Liver (tissue), 8 donors: ENCODE measurements at regions not wholly inside any gene's neighbourhood (a gene's known extent, or its start where the extent isn't known, plus 50 kb on each side); places are given as distances from the start of the nearest gene placed in this dataset.

Source experiments
- DNase-seq: peaks from one replicate; pipeline ENCODE4 v3.0.0-alpha.2; 2017; ENCODE audit warnings: low spot score
- H3K27ac ChIP-seq, 2 donors: one replicate each; pipeline ENCODE4 v1.7.0; 2013; ENCODE audit warnings: inconsistent platforms in 2 of 2, low read length in 2 of 2, control low read depth in 1 of 2, low read depth in 1 of 2, mild to moderate bottlenecking in 1 of 2
- H3K27me3 ChIP-seq, 4 donors: one replicate each; pipeline versions ENCODE4 v1.6.1 to v1.7.0; 2013; ENCODE audit warnings: low read length in 3 of 4, inconsistent platforms in 1 of 4, mild to moderate bottlenecking in 1 of 4, moderate library complexity in 1 of 4; ENCODE audit not compliant: control insufficient read depth in 4 of 4, insufficient read depth in 4 of 4
- H3K36me3 ChIP-seq, 4 donors: one replicate each; pipeline versions ENCODE4 v1.6.1 to v1.7.0; 2013; ENCODE audit warnings: low read length in 3 of 4, mild to moderate bottlenecking in 3 of 4, low read depth in 1 of 4, moderate library complexity in 1 of 4; ENCODE audit not compliant: control insufficient read depth in 4 of 4, insufficient read depth in 3 of 4
- H3K4me1 ChIP-seq, 4 donors: one replicate each; pipeline versions ENCODE4 v1.6.1 to v1.7.0; 2013; ENCODE audit warnings: low read length in 3 of 4, mild to moderate bottlenecking in 3 of 4, moderate library complexity in 1 of 4; ENCODE audit not compliant: control insufficient read depth in 4 of 4, insufficient read depth in 4 of 4
- H3K4me3 ChIP-seq, 3 donors: one replicate each; pipeline versions ENCODE4 v1.6.1 to v1.7.0; 2013; ENCODE audit warnings: low read length in 3 of 3, control low read depth in 1 of 3, low read depth in 1 of 3, mild to moderate bottlenecking in 1 of 3
- H3K9ac ChIP-seq, 2 donors: one replicate each; pipeline ENCODE4 v1.7.0; 2013; ENCODE audit warnings: low read length in 2 of 2, mild to moderate bottlenecking in 2 of 2, moderate library complexity in 2 of 2, control low read depth in 1 of 2, low read depth in 1 of 2
- H3K9me3 ChIP-seq, 4 donors: one replicate each; pipeline versions ENCODE4 v1.6.1 to v1.7.0; 2013; ENCODE audit warnings: low read length in 3 of 4; ENCODE audit not compliant: control insufficient read depth in 4 of 4
- ATF3 ChIP-seq: IDR thresholded peaks from 2 replicates; pipeline ENCODE4 v1.6.1; 2016; ENCODE audit warnings: antibody characterized with exemption
- EGR1 ChIP-seq, 2 donors: IDR thresholded peaks; 2 replicates each; pipeline ENCODE4 v1.6.1; 2016 to 2018; ENCODE audit warnings: antibody characterized with exemption in 2 of 2, low read depth in 2 of 2
- FOXA1 ChIP-seq: IDR thresholded peaks from 2 replicates; pipeline ENCODE4 v1.6.1; 2016; ENCODE audit warnings: antibody characterized with exemption
- FOXA2 ChIP-seq: IDR thresholded peaks from 2 replicates; pipeline ENCODE4 v1.6.1; 2016; ENCODE audit warnings: antibody characterized with exemption
- GABPA ChIP-seq, 2 donors: IDR thresholded peaks in 1 of 2; conservative IDR thresholded peaks in 1 of 2; 2 replicates each; pipeline ENCODE4 v1.6.1; 2016; ENCODE audit warnings: antibody characterized with exemption in 2 of 2, mild to moderate bottlenecking in 1 of 2, moderate library complexity in 1 of 2
- HNF4A ChIP-seq, 2 donors: conservative IDR thresholded peaks; 2 replicates each; pipeline ENCODE4 v1.6.1; 2016; ENCODE audit warnings: antibody characterized with exemption in 2 of 2, mild to moderate bottlenecking in 2 of 2
- HNF4G ChIP-seq: IDR thresholded peaks from 2 replicates; pipeline ENCODE4 v1.6.1; 2016; ENCODE audit warnings: antibody characterized with exemption
- JUND ChIP-seq, 2 donors: IDR thresholded peaks; 2 replicates each; pipeline ENCODE4 v1.6.1; 2016; ENCODE audit warnings: antibody characterized with exemption in 2 of 2
- NR2F2 ChIP-seq: IDR thresholded peaks from 2 replicates; pipeline ENCODE4 v1.6.1; 2016; ENCODE audit warnings: antibody characterized with exemption
- RAD21 ChIP-seq, 2 donors: IDR thresholded peaks; 2 replicates each; pipeline ENCODE4 v1.6.1; 2016; ENCODE audit warnings: antibody characterized with exemption in 2 of 2, mild to moderate bottlenecking in 2 of 2
- RXRA ChIP-seq, 2 donors: IDR thresholded peaks; 2 replicates each; pipeline ENCODE4 v1.6.1; 2017 to 2018; ENCODE audit warnings: antibody characterized with exemption in 2 of 2, mild to moderate bottlenecking in 1 of 2
- SP1 ChIP-seq: IDR thresholded peaks from 2 replicates; pipeline ENCODE4 v1.6.1; 2018; ENCODE audit warnings: antibody characterized with exemption, mild to moderate bottlenecking
- TAF1 ChIP-seq: conservative IDR thresholded peaks from 2 replicates; pipeline ENCODE4 v1.6.1; 2016; ENCODE audit warnings: antibody characterized with exemption, mild to moderate bottlenecking
- YY1 ChIP-seq: IDR thresholded peaks from 2 replicates; pipeline ENCODE4 v1.6.1; 2016; ENCODE audit warnings: antibody characterized with exemption, mild to moderate bottlenecking
- ZBTB33 ChIP-seq: IDR thresholded peaks from 2 replicates; pipeline ENCODE4 v1.6.1; 2016; ENCODE audit warnings: antibody characterized with exemption
- WGBS: extraction: QIAGEN DNeasy Blood & Tissue Kit; methylation state at CpG from one replicate; pipeline ENCODE4 v1.1.7; 2013; 5-methylcytosine and 5-hydroxymethylcytosine counted together
- TF ChIP-seq, protein P1 (sequence below): IDR thresholded peaks from 2 replicates; pipeline ENCODE4 v1.6.1; 2016; ENCODE audit warnings: antibody characterized with exemption
- TF ChIP-seq, protein P2 (sequence below): IDR thresholded peaks from 2 replicates; pipeline ENCODE4 v1.6.1; 2016; ENCODE audit warnings: antibody characterized with exemption, mild to moderate bottlenecking
- TF ChIP-seq, protein P3 (sequence below): fragments of 150-350 bp; IDR thresholded peaks from 2 replicates; pipeline ENCODE4 v1.5.1; 2017; ENCODE audit warnings: improper control_type of control experiment, low read depth, low read length; ENCODE audit not compliant: missing input control
- donor health status: healthy.
- donor health status: healthy.
- donor health status: healthy.
- donor health status: healthy.
- donor health status: healthy.

- no peaks in the 10 kb centered on the region for H3K9me3 ChIP-seq
- no peak for TF ChIP-seq JUND (IDR thresholded peaks at IDR 0.05)
- TF ChIP-seq RAD21 (IDR thresholded peaks at IDR 0.05): no peak
- TF ChIP-seq NR2F2: no peak
- TF ChIP-seq, protein P1, sequence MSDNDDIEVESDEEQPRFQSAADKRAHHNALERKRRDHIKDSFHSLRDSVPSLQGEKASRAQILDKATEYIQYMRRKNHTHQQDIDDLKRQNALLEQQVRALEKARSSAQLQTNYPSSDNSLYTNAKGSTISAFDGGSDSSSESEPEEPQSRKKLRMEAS: no peak
- TF ChIP-seq, protein P2, sequence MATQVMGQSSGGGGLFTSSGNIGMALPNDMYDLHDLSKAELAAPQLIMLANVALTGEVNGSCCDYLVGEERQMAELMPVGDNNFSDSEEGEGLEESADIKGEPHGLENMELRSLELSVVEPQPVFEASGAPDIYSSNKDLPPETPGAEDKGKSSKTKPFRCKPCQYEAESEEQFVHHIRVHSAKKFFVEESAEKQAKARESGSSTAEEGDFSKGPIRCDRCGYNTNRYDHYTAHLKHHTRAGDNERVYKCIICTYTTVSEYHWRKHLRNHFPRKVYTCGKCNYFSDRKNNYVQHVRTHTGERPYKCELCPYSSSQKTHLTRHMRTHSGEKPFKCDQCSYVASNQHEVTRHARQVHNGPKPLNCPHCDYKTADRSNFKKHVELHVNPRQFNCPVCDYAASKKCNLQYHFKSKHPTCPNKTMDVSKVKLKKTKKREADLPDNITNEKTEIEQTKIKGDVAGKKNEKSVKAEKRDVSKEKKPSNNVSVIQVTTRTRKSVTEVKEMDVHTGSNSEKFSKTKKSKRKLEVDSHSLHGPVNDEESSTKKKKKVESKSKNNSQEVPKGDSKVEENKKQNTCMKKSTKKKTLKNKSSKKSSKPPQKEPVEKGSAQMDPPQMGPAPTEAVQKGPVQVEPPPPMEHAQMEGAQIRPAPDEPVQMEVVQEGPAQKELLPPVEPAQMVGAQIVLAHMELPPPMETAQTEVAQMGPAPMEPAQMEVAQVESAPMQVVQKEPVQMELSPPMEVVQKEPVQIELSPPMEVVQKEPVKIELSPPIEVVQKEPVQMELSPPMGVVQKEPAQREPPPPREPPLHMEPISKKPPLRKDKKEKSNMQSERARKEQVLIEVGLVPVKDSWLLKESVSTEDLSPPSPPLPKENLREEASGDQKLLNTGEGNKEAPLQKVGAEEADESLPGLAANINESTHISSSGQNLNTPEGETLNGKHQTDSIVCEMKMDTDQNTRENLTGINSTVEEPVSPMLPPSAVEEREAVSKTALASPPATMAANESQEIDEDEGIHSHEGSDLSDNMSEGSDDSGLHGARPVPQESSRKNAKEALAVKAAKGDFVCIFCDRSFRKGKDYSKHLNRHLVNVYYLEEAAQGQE: no peak
- TF ChIP-seq HNF4G: no peak
- TF ChIP-seq ATF3: no peak
- TF ChIP-seq, protein P3, sequence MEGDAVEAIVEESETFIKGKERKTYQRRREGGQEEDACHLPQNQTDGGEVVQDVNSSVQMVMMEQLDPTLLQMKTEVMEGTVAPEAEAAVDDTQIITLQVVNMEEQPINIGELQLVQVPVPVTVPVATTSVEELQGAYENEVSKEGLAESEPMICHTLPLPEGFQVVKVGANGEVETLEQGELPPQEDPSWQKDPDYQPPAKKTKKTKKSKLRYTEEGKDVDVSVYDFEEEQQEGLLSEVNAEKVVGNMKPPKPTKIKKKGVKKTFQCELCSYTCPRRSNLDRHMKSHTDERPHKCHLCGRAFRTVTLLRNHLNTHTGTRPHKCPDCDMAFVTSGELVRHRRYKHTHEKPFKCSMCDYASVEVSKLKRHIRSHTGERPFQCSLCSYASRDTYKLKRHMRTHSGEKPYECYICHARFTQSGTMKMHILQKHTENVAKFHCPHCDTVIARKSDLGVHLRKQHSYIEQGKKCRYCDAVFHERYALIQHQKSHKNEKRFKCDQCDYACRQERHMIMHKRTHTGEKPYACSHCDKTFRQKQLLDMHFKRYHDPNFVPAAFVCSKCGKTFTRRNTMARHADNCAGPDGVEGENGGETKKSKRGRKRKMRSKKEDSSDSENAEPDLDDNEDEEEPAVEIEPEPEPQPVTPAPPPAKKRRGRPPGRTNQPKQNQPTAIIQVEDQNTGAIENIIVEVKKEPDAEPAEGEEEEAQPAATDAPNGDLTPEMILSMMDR: no peak
- no peak for TF ChIP-seq RXRA (IDR thresholded peaks at IDR 0.05)
- TF ChIP-seq HNF4A (conservative IDR thresholded peaks at IDR 0.05): no peak
- TF ChIP-seq TAF1: no peak
- TF ChIP-seq YY1: no peak
- no peak for TF ChIP-seq GABPA (IDR thresholded peaks at IDR 0.05 in 1 of 2, conservative IDR thresholded peaks at IDR 0.05 in 1 of 2)
- no peak for TF ChIP-seq FOXA1
- TF ChIP-seq EGR1 (IDR thresholded peaks at IDR 0.05; ENCODE audit: low read depth in 2 of 2): no peak
- no peak for TF ChIP-seq ZBTB33
- TF ChIP-seq FOXA2: no peak
- no peak overlapping the region for H3K27ac ChIP-seq
- H3K9ac ChIP-seq: no peak overlapping the region
- WGBS: 82% methylated on average over 1 of the region's 1 CpG
- no peak for DNase-seq
- H3K27me3 ChIP-seq: no peaks in the 10 kb centered on the region
- no peaks in the 10 kb centered on the region for H3K4me1 ChIP-seq
- H3K36me3 ChIP-seq: no peaks in the 10 kb centered on the region
- H3K4me3 ChIP-seq: no peak overlapping the region
Observed at GRCh38 chr4:138414202-138414601, 172.1 kb upstream of the SLC7A11 start.

GRCh38 chr4:138413273-138413672 is 171.1 kb upstream of the SLC7A11 start:
- no peak for DNase-seq
- Histone ChIP-seq H3K9me3 (no peaks in the 10 kb centered on the region), H3K36me3 (no peaks in the 10 kb centered on the region), H3K27me3 (no peaks in the 10 kb centered on the region), H3K27ac (no peak overlapping the region), H3K4me3 (no peak overlapping the region), H3K4me1 (no peaks in the 10 kb centered on the region), H3K9ac (no peak overlapping the region)
- 21% methylated on average over 1 of the region's 1 CpG for WGBS
- TF ChIP-seq FOXA1 (no peak), TAF1 (no peak), ZBTB33 (no peak), NR2F2 (no peak), FOXA2 (no peak), ATF3 (no peak), SP1 (no peak)
- TF ChIP-seq, protein P1: no peak
- TF ChIP-seq, protein P2: no peak
